ENCODE measurements at regions not wholly inside any gene's neighbourhood (a gene's known extent, or its start where the extent isn't known, plus 50 kb on each side); places are given as distances from the start of the nearest gene placed in this dataset.

- TF ChIP-seq POLR2A (IDR thresholded peaks at IDR 0.05; ENCODE audit: low read depth, low read length) = no peak
- no peak for TF ChIP-seq POLR2AphosphoS5 (IDR thresholded peaks at IDR 0.05; ENCODE audit: low read depth, low read length)
These were observed 89.6 kb upstream of the SHB start for GRCh38 chr9:38158628-38159027.
